Activated naive CD4-positive, alpha-beta T cell treated with anti-CD3 and anti-CD28 coated beads, Interleukin-2, amount 50 U/mL, for 72 hours (primary cell): ENCODE measurements at regions not wholly inside any gene's neighbourhood (a gene's known extent, or its start where the extent isn't known, plus 50 kb on each side); places are given as distances from the start of the nearest gene placed in this dataset.

ENCODE experiments used
- ATAC-seq, 2 donors: fragments of 150-1000 bp; cut with Tn5 transposase; 2 replicates each; pipeline ENCODE4 v1.10.0; 2021; ENCODE audit warnings: mild to moderate bottlenecking in 2 of 2, moderate library complexity in 2 of 2
- DNase-seq, 2 donors: peaks; one replicate each; pipeline ENCODE4 v3.0.0; 2021 to 2022; ENCODE audit warnings: low spot score in 2 of 2
- H3K27ac Mint-ChIP-seq, 2 donors: one replicate each; pipeline ENCODE4 v1.8.0; 2022; ENCODE audit warnings: mild to moderate bottlenecking in 2 of 2, mixed read lengths in 2 of 2
- H3K36me3 Mint-ChIP-seq, 2 donors: one replicate each; pipeline ENCODE4 v1.8.0; 2022; ENCODE audit warnings: mixed read lengths in 2 of 2
- H3K9me3 Mint-ChIP-seq, 2 donors: one replicate each; pipeline ENCODE4 v1.8.0; 2022; ENCODE audit warnings: mixed read lengths in 2 of 2

DNA sequence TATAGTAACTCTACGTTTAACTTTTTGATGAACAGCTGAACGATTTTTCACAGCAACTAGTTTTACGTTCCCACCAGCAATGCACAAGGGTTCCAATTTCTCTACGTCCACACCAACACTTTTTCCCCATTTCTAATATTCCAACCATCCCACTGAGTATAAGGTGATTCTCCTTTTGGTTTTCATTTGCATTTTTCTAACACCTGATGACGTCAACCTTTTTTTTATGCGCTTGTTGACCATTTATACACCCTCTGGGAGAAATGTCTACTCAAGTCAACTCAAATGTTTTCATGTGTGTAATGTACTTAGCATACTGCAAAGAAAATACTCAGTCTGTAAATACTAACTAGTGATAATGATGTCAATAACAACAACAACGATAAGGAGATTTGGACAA lies 177.2 kb upstream of the TENM3 start:
- Mint-ChIP-seq H3K9me3 (peaks cover 0 to 4% of the 10 kb centered on the region in 2 donors), H3K36me3 (no peaks in the 10 kb centered on the region), H3K27ac (no peak overlapping the region)
- ATAC-seq, result no peak
- no peak for DNase-seq

GRCh38 chr4:182067828-182068227 lies 175.4 kb upstream of the TENM3 start:
- ATAC-seq (no peak), DNase-seq (no peak)
- Mint-ChIP-seq H3K36me3 (no peaks in the 10 kb centered on the region), H3K27ac (no peak overlapping the region), H3K9me3 (peaks cover 0 to 8% of the 10 kb centered on the region in 2 donors)

GRCh38 chr4:182068920-182069319 lies 174.3 kb upstream of the TENM3 start:
- DNase-seq (no peak), ATAC-seq (no peak)
- H3K9me3 Mint-ChIP-seq, result peaks cover 0 to 8% of the 10 kb centered on the region in 2 donors
- H3K36me3 Mint-ChIP-seq, result peaks cover 0 to 5% of the 10 kb centered on the region in 2 donors
- H3K27ac Mint-ChIP-seq, result no peak overlapping the region

- peaks cover 0 to 11% of the 10 kb centered on the region in 2 donors for H3K36me3 Mint-ChIP-seq
- H3K27ac Mint-ChIP-seq, result no peak overlapping the region
- ATAC-seq (no peak), DNase-seq (no peak)
- H3K9me3 Mint-ChIP-seq, result peaks cover 11 to 33% of the 10 kb centered on the region in 2 donors
Observed at GRCh38 chr4:182073278-182073677, 169.9 kb upstream of the TENM3 start.

DNA sequence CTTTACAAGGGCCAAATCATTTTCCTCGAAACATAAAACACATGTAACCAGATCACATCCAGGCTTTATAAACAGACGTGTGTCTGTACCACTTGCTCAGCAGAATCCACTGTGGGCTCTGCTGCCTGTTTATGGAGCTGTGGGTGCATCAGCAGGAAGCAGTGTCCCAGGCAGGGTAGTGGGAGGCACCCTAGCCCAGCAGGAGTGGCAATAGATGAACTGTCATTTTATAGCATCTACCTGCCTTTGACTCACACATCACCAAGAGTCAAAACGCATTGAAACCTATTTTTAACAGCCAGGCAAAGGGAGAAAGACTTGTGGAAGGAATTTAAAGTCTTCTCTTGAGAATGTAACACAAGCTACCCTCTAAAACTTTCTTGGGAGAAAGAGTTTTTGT lies 169.1 kb upstream of the TENM3 start:
- Mint-ChIP-seq H3K9me3 (peaks cover 16 to 39% of the 10 kb centered on the region in 2 donors), H3K36me3 (peaks cover 0 to 11% of the 10 kb centered on the region in 2 donors), H3K27ac (no peak overlapping the region)
- DNase-seq (no peak), ATAC-seq (no peak)

DNA sequence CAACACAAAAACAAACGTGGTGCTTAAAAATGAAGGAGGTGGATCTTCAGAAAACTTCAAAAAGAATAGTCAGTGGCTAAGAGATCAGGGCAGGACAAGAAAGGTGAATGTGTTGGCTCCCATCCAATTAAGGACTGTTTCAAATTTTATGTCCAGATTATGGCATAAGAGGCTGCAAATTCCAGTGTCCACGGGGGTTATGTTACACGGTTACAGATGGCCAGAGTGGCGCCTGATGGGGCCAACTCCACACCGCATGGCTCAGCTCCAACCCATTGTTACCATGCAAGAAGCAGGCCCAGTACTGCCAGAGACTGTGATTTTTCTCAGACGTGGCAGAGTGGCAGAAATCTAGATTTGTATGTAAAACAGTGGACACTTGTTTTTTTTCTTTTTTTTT lies 168.4 kb upstream of the TENM3 start:
- peaks cover 16 to 39% of the 10 kb centered on the region in 2 donors for H3K9me3 Mint-ChIP-seq
- no peak overlapping the region for H3K27ac Mint-ChIP-seq
- ATAC-seq (no peak), DNase-seq (no peak)
- H3K36me3 Mint-ChIP-seq, result peaks cover 0 to 11% of the 10 kb centered on the region in 2 donors

GRCh38 chr4:182082910-182083309 lies 160.3 kb upstream of the TENM3 start:
- no peak overlapping the region for H3K27ac Mint-ChIP-seq
- DNase-seq (no peak), ATAC-seq (no peak)
- H3K9me3 Mint-ChIP-seq, result peaks cover 6 to 10% of the 10 kb centered on the region in 2 donors
- H3K36me3 Mint-ChIP-seq, result no peaks in the 10 kb centered on the region

DNA sequence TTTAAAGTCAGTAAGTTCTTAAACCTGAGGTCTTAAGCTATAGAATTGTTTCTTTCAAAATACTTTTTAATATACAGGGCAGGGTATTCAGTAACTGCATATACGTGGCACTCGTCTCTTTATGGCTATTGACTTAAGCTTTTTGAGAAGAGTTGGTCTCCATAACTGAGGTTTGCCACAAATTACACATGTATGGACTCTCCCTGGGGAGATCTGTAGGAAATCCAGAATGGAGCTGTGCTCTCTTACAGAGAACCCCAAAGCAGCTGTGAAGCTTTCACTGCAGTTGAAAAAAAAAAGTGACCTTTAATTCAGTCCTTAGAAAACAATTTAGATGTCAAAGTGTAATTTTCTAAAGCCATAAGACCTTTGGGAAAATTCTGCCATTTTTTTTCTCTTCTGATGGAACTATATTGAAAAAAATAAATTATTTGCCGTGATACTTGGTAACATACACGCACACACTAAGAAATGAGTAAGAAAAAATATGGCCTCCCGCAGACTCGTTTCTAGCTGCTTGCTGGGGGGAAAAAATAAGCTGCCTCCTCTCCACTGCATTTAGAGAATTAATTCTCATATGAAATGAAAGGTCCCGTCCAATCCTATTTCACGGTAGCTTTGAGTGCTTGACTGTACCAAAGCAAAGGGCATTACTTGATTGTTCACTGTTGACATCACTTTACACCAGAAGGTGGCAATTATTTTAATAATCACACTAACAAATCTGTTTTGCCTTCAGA lies 159.4 kb upstream of the TENM3 start:
- Mint-ChIP-seq H3K27ac (no peak overlapping the region), H3K9me3 (peaks cover 1 to 5% of the 10 kb centered on the region in 2 donors), H3K36me3 (no peaks in the 10 kb centered on the region)
- DNase-seq (no peak), ATAC-seq (no peak)

GRCh38 chr4:182085051-182085480 lies 158.1 kb upstream of the TENM3 start:
- no peaks in the 10 kb centered on the region for H3K36me3 Mint-ChIP-seq
- peaks cover 0 to 4% of the 10 kb centered on the region in 2 donors for H3K9me3 Mint-ChIP-seq
- DNase-seq (no peak), ATAC-seq (no peak)
- H3K27ac Mint-ChIP-seq, result no peak overlapping the region

GRCh38 chr4:182089326-182089725 lies 153.9 kb upstream of the TENM3 start:
- ATAC-seq (no peak), DNase-seq (no peak)
- Mint-ChIP-seq H3K27ac (no peak overlapping the region), H3K9me3 (peaks cover 5 to 11% of the 10 kb centered on the region in 2 donors), H3K36me3 (peaks cover 0 to 6% of the 10 kb centered on the region in 2 donors)

DNA sequence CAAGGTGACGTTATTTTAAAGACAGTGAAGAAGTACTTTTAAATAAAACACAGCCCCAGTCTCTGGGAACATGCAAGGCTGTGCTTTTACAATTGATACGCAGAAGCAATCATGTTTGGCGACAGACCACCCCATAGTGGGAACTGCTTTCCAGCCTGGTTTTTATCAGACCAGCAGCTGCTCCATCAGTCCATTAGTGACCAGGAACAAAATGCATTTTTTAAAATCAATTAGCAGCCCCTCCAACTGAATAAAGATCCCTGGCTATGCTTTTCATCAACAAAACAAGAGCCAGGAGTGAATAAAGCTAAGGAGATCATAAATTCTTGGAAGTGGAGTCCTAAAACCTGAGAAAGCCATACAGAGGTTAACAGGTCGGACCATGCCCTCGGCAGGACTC lies 153.0 kb upstream of the TENM3 start:
- peaks cover 10 to 14% of the 10 kb centered on the region in 2 donors for H3K9me3 Mint-ChIP-seq

GRCh38 chr4:182091128-182091527 lies 152.1 kb upstream of the TENM3 start:
- DNase-seq (no peak), ATAC-seq (no peak)
- H3K36me3 Mint-ChIP-seq, result peaks cover 0 to 6% of the 10 kb centered on the region in 2 donors
- no peak overlapping the region for H3K27ac Mint-ChIP-seq
- peaks cover 10 to 14% of the 10 kb centered on the region in 2 donors for H3K9me3 Mint-ChIP-seq

More for the DNA sequence above, 153.0 kb upstream of the TENM3 start:
- DNase-seq (no peak), ATAC-seq (no peak)
- H3K36me3 Mint-ChIP-seq, result peaks cover 0 to 6% of the 10 kb centered on the region in 2 donors
- H3K27ac Mint-ChIP-seq, result no peak overlapping the region

DNA sequence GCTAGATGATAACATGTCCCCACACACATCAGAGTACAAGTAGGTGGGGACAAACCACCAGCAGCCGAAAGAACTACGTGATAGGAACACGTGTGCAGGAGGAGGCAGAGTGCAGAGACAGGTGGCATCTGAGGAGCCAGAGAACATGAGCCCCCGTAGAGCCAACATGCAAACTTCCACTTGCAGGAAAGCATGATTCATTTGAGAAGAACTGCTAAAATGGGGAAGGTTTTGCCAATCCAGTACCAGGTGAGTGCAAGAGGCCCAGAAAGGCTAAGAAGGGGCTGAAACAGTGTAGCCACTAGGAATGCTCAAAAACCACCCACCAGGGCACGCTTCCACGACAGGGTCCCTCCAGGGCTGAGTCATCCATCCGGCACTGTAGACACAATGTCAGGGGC lies 149.8 kb upstream of the TENM3 start:
- Mint-ChIP-seq H3K9me3 (peaks cover 10 to 22% of the 10 kb centered on the region in 2 donors), H3K36me3 (peaks cover 0 to 6% of the 10 kb centered on the region in 2 donors), H3K27ac (no peak overlapping the region)
- ATAC-seq (no peak), DNase-seq (no peak)

DNA sequence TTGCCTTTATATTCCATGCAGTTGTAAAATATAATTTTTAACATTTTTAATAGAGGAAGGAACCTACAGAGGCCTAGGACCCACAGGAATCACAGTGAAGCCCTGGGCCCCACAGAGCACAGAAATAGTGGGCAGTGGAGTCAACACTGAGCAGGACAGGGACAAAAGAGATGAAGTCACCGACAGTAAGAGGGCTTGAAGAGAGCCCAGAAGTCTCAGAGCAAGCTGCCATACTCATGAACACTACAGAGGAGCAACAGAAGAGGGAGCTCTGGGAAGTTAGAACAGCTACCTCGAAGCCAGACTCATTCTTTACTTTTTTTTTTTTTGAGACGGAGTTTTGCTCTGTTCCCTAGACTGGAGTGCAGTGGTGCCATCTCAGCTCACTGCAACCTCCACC lies 149.3 kb upstream of the TENM3 start:
- no peak overlapping the region for H3K27ac Mint-ChIP-seq
- DNase-seq (no peak), ATAC-seq (no peak)

GRCh38 chr4:182101618-182102017 lies 141.6 kb upstream of the TENM3 start:
- no peak for DNase-seq
- Mint-ChIP-seq H3K9me3 (peaks cover 0 to 14% of the 10 kb centered on the region in 2 donors), H3K27ac (no peak overlapping the region), H3K36me3 (no peaks in the 10 kb centered on the region)
- no peak for ATAC-seq

More for the DNA sequence above, 149.3 kb upstream of the TENM3 start:
- H3K36me3 Mint-ChIP-seq, result peaks cover 0 to 6% of the 10 kb centered on the region in 2 donors
- H3K9me3 Mint-ChIP-seq, result peaks cover 10 to 24% of the 10 kb centered on the region in 2 donors

- DNase-seq (no peak), ATAC-seq (no peak)
- Mint-ChIP-seq H3K36me3 (no peaks in the 10 kb centered on the region), H3K9me3 (peaks cover 0 to 9% of the 10 kb centered on the region in 2 donors), H3K27ac (no peak overlapping the region)
Observed at GRCh38 chr4:182102576-182102975, 140.6 kb upstream of the TENM3 start.

- H3K27ac Mint-ChIP-seq, result no peak overlapping the region
- ATAC-seq (no peak), DNase-seq (no peak)
- no peaks in the 10 kb centered on the region for H3K9me3 Mint-ChIP-seq
- no peaks in the 10 kb centered on the region for H3K36me3 Mint-ChIP-seq
Observed at GRCh38 chr4:182103614-182104319, 139.4 kb upstream of the TENM3 start.
